ENCODE measurements at regions not wholly inside any gene's neighbourhood (a gene's known extent, or its start where the extent isn't known, plus 50 kb on each side); places are given as distances from the start of the nearest gene placed in this dataset.

DNA sequence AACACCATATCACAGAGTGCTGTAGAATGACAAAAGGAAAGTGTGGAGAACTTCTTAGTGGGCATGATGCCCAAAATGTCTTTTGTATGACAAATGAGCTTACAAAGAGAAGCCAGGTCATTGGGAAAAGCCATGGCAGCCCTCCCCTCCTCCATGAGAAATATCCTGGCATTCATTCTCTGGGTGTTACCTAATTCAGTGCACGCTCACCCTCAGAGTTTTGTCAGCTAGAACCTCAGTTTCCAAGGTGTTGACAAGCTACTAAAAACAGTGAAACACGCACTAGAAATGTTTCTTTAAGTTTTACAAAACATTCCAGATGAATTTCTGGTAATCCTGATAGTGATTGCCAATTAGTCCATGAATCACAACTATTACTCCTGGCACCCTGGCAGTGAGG lies 105.4 kb upstream of the FSHB start:
- no peaks in the 10 kb centered on the region for H4K20me1 ChIP-seq (ENCODE audit: control insufficient read depth, insufficient read depth, insufficient read length)
- H4K91ac ChIP-seq (ENCODE audit: insufficient read length, low read depth, low read length): no peak overlapping the region
- H3K27ac Mint-ChIP-seq: no peak overlapping the region
- H2AFZ ChIP-seq (ENCODE audit: low read length): no peak overlapping the region
- H3K18ac ChIP-seq (ENCODE audit: insufficient read length, low read depth, low read length): no peak overlapping the region
- H3K9me3 ChIP-seq (ENCODE audit: control insufficient read depth, low read depth, low read length): no peaks in the 10 kb centered on the region
- no CpG with 5 or more reads among the region's 2 CpGs for WGBS (ENCODE audit: extremely low coverage, insufficient read length, low lambda C conversion rate)
- peaks cover 22% of the 10 kb centered on the region for H3K27me3 Mint-ChIP-seq (ENCODE audit: low read depth)
- no peak overlapping the region for H2BK12ac ChIP-seq (ENCODE audit: insufficient read length, low read depth, low read length)
- no peaks in the 10 kb centered on the region for H3K9me3 Mint-ChIP-seq
- H3K4me3 Mint-ChIP-seq: no peak overlapping the region
- no peak overlapping the region for H3K9ac ChIP-seq (ENCODE audit: extremely low read depth, insufficient read length, low read length)
- H3K14ac ChIP-seq (ENCODE audit: insufficient read depth, low read length): no peak overlapping the region
- TF ChIP-seq, protein P1, sequence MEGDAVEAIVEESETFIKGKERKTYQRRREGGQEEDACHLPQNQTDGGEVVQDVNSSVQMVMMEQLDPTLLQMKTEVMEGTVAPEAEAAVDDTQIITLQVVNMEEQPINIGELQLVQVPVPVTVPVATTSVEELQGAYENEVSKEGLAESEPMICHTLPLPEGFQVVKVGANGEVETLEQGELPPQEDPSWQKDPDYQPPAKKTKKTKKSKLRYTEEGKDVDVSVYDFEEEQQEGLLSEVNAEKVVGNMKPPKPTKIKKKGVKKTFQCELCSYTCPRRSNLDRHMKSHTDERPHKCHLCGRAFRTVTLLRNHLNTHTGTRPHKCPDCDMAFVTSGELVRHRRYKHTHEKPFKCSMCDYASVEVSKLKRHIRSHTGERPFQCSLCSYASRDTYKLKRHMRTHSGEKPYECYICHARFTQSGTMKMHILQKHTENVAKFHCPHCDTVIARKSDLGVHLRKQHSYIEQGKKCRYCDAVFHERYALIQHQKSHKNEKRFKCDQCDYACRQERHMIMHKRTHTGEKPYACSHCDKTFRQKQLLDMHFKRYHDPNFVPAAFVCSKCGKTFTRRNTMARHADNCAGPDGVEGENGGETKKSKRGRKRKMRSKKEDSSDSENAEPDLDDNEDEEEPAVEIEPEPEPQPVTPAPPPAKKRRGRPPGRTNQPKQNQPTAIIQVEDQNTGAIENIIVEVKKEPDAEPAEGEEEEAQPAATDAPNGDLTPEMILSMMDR (conservative IDR thresholded peaks at IDR 0.05): no peak
- H2BK120ac ChIP-seq (ENCODE audit: low read depth, low read length, poor library complexity, severe bottlenecking): no peak overlapping the region
- H4K5ac ChIP-seq (ENCODE audit: insufficient read length, low read depth, low read length): no peak overlapping the region
- no peak overlapping the region for H3K56ac ChIP-seq (ENCODE audit: insufficient read length, low read depth, low read length)
- no peaks in the 10 kb centered on the region for H3K4me1 Mint-ChIP-seq
- no peaks in the 10 kb centered on the region for H3K79me2 ChIP-seq (ENCODE audit: insufficient read depth, low read length)
- no peak overlapping the region for H2BK20ac ChIP-seq (ENCODE audit: low read depth, low read length, poor library complexity, severe bottlenecking)
- no peak overlapping the region for H4K8ac ChIP-seq (replicated peaks; ENCODE audit: insufficient read length, low read depth, low read length)
- no peak overlapping the region for H2AK5ac ChIP-seq (ENCODE audit: insufficient read length, low read length)
- H3K23me2 ChIP-seq (ENCODE audit: insufficient read length, low read depth, low read length, poor library complexity, severe bottlenecking): no peaks in the 10 kb centered on the region
- no peak overlapping the region for H3K4ac ChIP-seq (ENCODE audit: low read depth, low read length)
- H3K27me3 ChIP-seq (ENCODE audit: insufficient read depth, low read length): no peaks in the 10 kb centered on the region
- H3K4me1 ChIP-seq (ENCODE audit: insufficient read depth, low read length): no peaks in the 10 kb centered on the region
- no peaks in the 10 kb centered on the region for H3K79me1 ChIP-seq (ENCODE audit: insufficient read depth, low read depth, low read length, poor library complexity, severe bottlenecking)
- H2BK15ac ChIP-seq (ENCODE audit: low read depth, low read length): no peak overlapping the region
- no peak overlapping the region for H3K23ac ChIP-seq (ENCODE audit: insufficient read length, low read depth, low read length)
- H2BK5ac ChIP-seq (ENCODE audit: insufficient read length, low read length): no peak overlapping the region
- H3K27ac ChIP-seq (ENCODE audit: insufficient read length, low read depth, low read length): no peak overlapping the region
- DNase-seq: no peak
- no peak overlapping the region for H3T11ph ChIP-seq (ENCODE audit: low read length)
- no peaks in the 10 kb centered on the region for H3K36me3 Mint-ChIP-seq (ENCODE audit: insufficient read depth in 1 of 3, low read depth in 3 of 3)
- H3K4me2 ChIP-seq (ENCODE audit: insufficient read depth, insufficient read length, low read length): no peak overlapping the region

Measured in H9 (cell line).